Sigmoid colon (tissue), 3 donors: ENCODE measurements at regions not wholly inside any gene's neighbourhood (a gene's known extent, or its start where the extent isn't known, plus 50 kb on each side); places are given as distances from the start of the nearest gene placed in this dataset.

Experiments used
- CTCF ChIP-seq, 4 experiments: fragments of 450-650 bp in 3 of 4; fragments of 200-600 bp in 1 of 4; IDR thresholded peaks; one replicate each; pipeline ENCODE4 v1.5.1; 2016 to 2019; ENCODE audit warnings: antibody characterized with exemption in 4 of 4, mild to moderate bottlenecking in 3 of 4, moderate library complexity in 2 of 4
- POLR2A ChIP-seq, 2 donors: fragments of 450-650 bp; IDR thresholded peaks; one replicate each; pipeline ENCODE4 v1.6.1; 2016; ENCODE audit warnings: antibody characterized with exemption in 2 of 2, mild to moderate bottlenecking in 2 of 2, moderate library complexity in 2 of 2

- TF ChIP-seq POLR2A (IDR thresholded peaks at IDR 0.05) (no peak), CTCF (IDR thresholded peaks at IDR 0.05) (peak in 3 of 4 experiments; percentile 19 to 58 (median 27))
These were observed 764.3 kb downstream of the NOVA1 start for GRCh38 chr14:25833341-25834126.
